ENCODE measurements at regions not wholly inside any gene's neighbourhood (a gene's known extent, or its start where the extent isn't known, plus 50 kb on each side); places are given as distances from the start of the nearest gene placed in this dataset.

DNA sequence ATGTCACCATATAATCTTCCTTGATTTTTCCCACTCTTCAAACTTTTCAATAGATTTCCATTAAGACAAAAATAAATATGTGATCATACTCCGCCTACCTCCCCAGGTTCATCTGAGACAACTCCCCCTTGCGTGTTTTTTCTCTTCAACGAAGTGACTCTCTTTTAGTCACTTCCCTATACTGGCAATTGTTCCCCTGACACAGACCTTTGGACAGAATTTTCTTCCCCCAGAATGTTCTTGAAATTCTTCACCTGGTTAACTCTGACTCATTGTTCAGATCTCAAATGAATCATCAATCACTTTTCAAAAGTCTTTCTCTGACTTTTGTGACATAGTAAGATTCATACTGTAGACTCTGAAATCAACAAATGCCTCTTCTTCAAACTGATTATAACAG lies 727.3 kb upstream of the LMO3 start:
- H4K20me1 ChIP-seq (ENCODE audit: control insufficient read depth, insufficient read depth, insufficient read length) = no peaks in the 10 kb centered on the region
- H2BK15ac ChIP-seq (ENCODE audit: low read depth, low read length) = no peak overlapping the region
- no peak overlapping the region for H4K8ac ChIP-seq (replicated peaks; ENCODE audit: insufficient read length, low read depth, low read length)
- no peak overlapping the region for H3K4me2 ChIP-seq (ENCODE audit: insufficient read depth, insufficient read length, low read length)
- H3K79me1 ChIP-seq (ENCODE audit: insufficient read depth, low read depth, low read length, poor library complexity, severe bottlenecking) = no peaks in the 10 kb centered on the region
- Mint-ChIP-seq H3K36me3 (ENCODE audit: insufficient read depth in 1 of 3, low read depth in 3 of 3) (no peaks in the 10 kb centered on the region), H3K4me1 (peaks cover 0 to 6% of the 10 kb centered on the region in 2 experiments; a peak in 2 of 4 replicates), H3K9me3 (no peaks in the 10 kb centered on the region), H3K4me3 (no peak overlapping the region), H3K27me3 (ENCODE audit: low read depth) (peaks cover 2% of the 10 kb centered on the region; the same call in 1 of the 2 replicates), H3K27ac (0 out of 7 replicates have a peak overlapping the region, but pooled peaks of 1 of the 3 experiments have one; percentile 14)
- no peaks in the 10 kb centered on the region for H3K27me3 ChIP-seq (ENCODE audit: insufficient read depth, low read length)
- H3K79me2 ChIP-seq (ENCODE audit: insufficient read depth, low read length) = no peaks in the 10 kb centered on the region
- WGBS (ENCODE audit: extremely low coverage, insufficient read length, low lambda C conversion rate) = no CpG with 5 or more reads among the region's 3 CpGs
- no peak overlapping the region for H2BK5ac ChIP-seq (ENCODE audit: insufficient read length, low read length)
- H3K4me1 ChIP-seq (ENCODE audit: insufficient read depth, low read length) = no peaks in the 10 kb centered on the region
- TF ChIP-seq, protein P1, sequence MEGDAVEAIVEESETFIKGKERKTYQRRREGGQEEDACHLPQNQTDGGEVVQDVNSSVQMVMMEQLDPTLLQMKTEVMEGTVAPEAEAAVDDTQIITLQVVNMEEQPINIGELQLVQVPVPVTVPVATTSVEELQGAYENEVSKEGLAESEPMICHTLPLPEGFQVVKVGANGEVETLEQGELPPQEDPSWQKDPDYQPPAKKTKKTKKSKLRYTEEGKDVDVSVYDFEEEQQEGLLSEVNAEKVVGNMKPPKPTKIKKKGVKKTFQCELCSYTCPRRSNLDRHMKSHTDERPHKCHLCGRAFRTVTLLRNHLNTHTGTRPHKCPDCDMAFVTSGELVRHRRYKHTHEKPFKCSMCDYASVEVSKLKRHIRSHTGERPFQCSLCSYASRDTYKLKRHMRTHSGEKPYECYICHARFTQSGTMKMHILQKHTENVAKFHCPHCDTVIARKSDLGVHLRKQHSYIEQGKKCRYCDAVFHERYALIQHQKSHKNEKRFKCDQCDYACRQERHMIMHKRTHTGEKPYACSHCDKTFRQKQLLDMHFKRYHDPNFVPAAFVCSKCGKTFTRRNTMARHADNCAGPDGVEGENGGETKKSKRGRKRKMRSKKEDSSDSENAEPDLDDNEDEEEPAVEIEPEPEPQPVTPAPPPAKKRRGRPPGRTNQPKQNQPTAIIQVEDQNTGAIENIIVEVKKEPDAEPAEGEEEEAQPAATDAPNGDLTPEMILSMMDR (conservative IDR thresholded peaks at IDR 0.05) = no peak
- H3K18ac ChIP-seq (ENCODE audit: insufficient read length, low read depth, low read length) = no peak overlapping the region
- H4K5ac ChIP-seq (ENCODE audit: insufficient read length, low read depth, low read length) = no peak overlapping the region
- H3K9me3 ChIP-seq (ENCODE audit: control insufficient read depth, low read depth, low read length) = no peaks in the 10 kb centered on the region
- H3K56ac ChIP-seq (ENCODE audit: insufficient read length, low read depth, low read length) = no peak overlapping the region
- DNase-seq = no peak
- H4K91ac ChIP-seq (ENCODE audit: insufficient read length, low read depth, low read length) = no peak overlapping the region
- no peak overlapping the region for H2BK20ac ChIP-seq (ENCODE audit: low read depth, low read length, poor library complexity, severe bottlenecking)
- H2BK120ac ChIP-seq (ENCODE audit: low read depth, low read length, poor library complexity, severe bottlenecking) = no peak overlapping the region
- H3K23ac ChIP-seq (ENCODE audit: insufficient read length, low read depth, low read length) = no peak overlapping the region
- H3K23me2 ChIP-seq (ENCODE audit: insufficient read length, low read depth, low read length, poor library complexity, severe bottlenecking) = no peaks in the 10 kb centered on the region
- H2AK5ac ChIP-seq (ENCODE audit: insufficient read length, low read length) = no peak overlapping the region
- H2BK12ac ChIP-seq (ENCODE audit: insufficient read length, low read depth, low read length) = no peak overlapping the region
- no peak overlapping the region for H3T11ph ChIP-seq (ENCODE audit: low read length)
- no peak overlapping the region for H3K27ac ChIP-seq (ENCODE audit: insufficient read length, low read depth, low read length)
- H3K14ac ChIP-seq (ENCODE audit: insufficient read depth, low read length) = no peak overlapping the region
- no peak overlapping the region for H3K4ac ChIP-seq (ENCODE audit: low read depth, low read length)
- no peak overlapping the region for H3K9ac ChIP-seq (ENCODE audit: extremely low read depth, insufficient read length, low read length)
- no peak overlapping the region for H2AFZ ChIP-seq (ENCODE audit: low read length)
